ENCODE measurements at regions not wholly inside any gene's neighbourhood (a gene's known extent, or its start where the extent isn't known, plus 50 kb on each side); places are given as distances from the start of the nearest gene placed in this dataset.

DNA sequence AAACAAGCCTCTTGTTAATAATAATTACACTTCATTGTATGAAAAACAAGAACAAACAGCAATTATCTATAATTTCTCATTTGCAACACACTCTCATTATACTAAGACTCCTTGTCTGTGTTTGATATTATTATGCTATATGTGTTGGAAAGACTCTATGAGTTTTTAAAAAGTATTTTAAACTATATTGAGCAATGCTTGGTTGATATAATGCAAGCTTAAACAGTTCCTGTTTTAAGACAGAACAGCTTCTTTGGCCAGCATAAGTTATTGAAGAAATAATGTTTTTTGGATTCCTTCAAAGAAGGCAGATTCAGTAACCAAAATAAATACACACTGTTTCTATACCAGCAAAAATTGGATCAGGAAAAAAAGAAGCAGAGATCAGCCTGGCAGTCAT is 871.4 kb downstream of the MAT2B start:
- DNase-seq (ENCODE audit: low read depth in 2 of 2) = no peak

DNA sequence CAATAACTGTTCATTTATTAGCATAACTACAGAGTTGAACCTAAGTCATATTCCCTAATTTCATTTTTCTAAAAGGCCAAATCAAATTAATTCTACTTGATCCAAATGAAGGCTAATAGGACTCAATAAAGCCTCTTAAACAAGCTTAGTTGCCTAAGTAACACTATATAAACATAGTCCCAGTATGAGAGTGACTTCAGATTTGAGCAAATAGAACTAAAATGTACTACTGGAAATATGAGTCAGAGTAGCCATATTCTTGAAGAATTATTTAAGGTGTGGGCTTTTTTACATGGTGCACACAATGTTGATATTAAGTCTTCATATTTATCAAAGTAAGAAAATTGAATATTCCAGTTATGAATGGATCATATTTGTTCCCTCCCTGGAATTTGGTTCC is 872.3 kb downstream of the MAT2B start:
- DNase-seq (ENCODE audit: low read depth in 2 of 2) = no peak

DNA sequence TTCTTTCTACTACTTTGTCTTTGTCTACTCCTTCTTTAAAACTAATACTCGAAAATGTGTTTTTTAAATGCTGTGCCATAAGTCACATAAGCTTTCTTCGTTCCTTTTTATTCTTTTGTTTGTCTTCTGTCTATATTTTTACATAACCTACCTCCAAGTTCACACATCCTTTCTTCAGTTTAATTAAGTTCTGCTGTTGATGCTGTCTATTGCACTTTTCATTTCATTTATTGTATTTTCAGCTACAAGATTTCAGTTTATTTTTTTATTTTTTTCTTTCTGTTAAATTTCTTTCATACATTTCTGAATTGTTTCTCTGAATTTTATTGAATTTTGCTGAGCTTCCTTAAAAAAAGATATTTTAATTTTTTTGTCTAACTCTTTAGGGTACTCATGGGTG is 878.2 kb downstream of the MAT2B start:
- DNase-seq (ENCODE audit: low read depth in 2 of 2) = no peak

DNA sequence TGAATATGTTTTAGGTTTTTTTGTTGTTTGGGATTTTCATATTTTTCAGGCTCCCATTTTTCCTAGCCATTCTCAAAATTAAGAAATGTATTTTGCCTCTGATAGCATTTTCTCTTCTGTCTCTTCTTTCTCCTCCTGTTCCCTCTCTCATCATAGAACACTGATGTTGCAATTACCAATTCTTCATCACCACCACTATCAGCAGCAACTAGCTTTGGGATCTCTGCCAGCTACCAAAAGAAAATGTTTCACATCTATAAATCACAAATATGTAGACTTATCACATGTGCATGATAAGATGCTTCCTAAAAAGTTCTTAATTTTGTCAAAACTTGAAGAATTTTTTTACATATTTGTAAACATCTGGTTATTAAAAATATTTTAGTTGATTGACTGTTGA is 887.1 kb downstream of the MAT2B start:
- DNase-seq (ENCODE audit: low read depth in 2 of 2) = no peak

DNA sequence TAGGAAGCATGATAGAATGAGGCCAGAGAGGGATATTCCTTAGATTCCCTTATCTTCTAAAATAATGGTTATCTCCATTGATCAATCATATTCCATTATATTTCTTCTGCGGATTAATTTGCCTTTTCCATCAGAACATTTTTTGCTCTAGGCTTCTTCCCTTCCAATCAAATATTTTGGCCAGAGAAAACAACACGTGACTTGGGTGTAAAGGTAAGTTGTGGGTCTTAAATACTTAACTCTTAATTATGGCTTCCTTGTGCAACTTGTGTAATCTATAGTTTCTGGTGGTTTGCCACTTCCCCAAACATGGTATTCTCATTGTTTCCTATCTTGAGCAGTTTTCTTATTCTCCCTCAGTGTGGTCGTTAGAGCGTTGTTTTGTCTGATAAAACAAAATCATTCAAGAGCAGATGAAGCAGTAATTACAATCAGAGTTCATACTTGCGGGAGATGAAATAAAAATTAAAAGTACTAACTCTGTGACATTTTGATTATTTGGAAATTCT is 889.3 kb downstream of the MAT2B start:
- no peak for DNase-seq (ENCODE audit: low read depth in 2 of 2)

DNA sequence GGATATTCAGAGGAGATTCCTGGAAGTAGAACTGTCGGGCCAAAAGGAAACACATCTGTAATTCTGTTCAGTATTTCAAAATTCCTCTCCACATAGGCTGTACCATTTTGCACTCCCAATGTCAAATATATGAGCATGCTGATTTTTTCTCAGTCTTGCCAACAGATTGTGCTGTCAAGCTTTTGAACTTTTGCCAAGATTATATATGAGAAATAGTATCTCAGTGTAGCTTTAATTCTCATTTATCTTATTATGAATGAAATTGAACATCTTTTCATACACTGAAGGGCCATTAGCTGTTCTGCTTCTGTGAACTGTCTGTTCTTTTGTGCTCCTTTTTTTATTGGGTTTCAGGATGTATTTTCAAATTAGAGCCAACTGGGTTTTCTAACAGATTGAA is 907.1 kb downstream of the MAT2B start:
- DNase-seq (ENCODE audit: low read depth in 2 of 2) = no peak

DNA sequence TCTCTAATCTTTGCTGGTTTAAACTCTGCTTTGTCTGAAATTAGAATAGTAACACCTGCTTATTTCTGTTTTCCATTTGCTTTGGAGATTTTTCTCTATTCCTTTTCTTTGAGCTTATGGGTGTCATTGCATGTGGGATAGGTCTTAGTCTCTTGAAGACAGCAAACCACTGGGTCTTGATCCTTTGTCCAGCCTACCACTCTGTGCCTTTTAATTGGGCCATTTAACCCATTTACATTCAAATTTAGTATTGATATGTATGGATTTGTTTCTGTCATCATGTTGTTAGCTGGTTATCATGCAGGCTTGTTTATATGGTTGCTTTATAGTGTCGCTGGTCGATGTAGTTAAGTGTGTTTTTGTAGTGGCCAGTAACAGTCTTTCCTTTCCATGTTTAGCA is 914.7 kb downstream of the MAT2B start:
- no peak for DNase-seq (ENCODE audit: low read depth in 2 of 2)

DNA sequence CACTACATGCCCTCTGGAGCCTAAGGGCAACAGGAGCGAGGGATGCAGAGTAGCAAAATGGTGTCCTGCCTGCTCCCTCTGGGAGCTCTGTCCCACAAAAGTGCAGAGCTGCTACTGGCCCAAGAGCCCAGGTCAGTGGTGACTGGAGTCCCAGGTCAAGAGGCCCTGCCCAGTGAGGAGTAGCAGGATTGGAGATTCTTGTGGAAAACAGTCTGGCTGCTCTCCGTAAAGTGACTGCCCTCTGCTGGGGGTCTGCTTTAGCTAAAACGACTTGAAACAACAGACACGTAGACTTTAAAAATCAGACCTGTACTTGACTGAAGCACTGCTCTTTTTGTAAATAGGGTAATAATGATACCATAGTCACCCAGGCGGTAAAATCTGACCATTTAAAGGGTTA is 917.0 kb downstream of the MAT2B start:
- no peak for DNase-seq (ENCODE audit: low read depth in 2 of 2)

DNA sequence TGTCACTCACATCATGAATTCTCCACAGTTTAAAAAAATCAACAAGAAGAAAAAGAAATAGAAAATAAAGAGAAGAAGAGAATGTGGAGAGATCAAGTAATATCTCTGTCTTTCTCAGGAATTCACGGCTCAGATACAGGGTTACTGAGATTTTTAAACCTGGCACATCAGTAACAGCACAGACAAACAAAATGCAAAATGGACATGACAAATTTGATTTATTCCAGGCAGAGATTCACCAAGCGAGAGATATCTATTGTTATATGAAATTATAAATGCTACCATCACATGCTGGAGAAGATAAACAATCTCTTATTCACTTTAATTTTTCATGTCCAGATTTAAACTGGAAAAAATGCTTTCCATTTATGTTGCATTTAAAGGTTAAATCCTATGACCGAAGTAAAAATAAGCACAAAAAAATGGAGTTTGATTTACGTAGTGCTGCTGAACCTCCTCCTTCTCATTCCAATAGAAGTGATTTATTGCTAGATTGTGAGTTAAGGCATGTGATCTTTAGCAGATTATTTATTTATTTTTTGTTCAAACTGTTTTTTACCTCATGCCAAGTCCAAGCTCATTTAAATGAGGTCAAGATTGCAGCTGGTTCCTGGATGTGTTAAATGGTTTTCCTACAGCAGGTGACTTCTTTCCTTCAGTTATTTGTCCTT is 926.4 kb downstream of the MAT2B start:
- no peak for DNase-seq (ENCODE audit: low read depth in 2 of 2)

DNA sequence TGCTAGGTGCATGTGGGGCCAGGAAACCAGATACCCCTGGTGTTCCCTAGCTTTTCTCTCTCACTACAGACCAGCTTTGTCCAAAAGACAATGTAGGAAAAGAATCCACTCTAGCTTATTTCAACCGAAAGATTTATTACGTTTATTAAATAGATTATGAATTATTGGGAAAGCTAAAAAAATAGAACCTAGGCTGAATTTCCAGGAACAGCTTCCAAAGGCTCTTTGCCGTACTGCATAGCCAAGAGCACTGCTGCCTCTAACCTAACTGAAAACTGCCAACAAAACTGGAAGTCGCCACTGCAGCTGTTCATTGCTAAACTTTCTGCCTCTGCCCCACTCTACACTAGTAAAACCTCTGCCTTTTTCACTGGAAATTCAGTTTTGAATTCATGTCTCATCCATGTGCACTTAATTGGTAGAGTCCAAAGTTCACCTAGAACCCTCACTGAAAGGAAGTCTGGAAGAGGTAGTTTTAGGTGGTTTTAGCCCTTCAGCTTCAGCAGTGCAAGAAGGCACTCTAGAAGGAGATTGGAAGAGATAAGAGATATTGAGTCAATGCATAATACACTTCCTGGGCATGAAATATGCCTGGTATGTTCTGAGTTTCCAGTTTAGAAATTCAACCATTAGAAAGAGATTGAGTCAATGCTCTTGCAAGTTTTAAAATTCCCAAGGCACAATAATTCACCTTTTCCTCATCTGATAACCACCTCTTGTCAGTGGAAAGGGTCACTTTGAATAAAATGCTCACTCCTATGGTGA is 927.9 kb downstream of the MAT2B start:
- no peak for DNase-seq (ENCODE audit: low read depth in 2 of 2)

DNA sequence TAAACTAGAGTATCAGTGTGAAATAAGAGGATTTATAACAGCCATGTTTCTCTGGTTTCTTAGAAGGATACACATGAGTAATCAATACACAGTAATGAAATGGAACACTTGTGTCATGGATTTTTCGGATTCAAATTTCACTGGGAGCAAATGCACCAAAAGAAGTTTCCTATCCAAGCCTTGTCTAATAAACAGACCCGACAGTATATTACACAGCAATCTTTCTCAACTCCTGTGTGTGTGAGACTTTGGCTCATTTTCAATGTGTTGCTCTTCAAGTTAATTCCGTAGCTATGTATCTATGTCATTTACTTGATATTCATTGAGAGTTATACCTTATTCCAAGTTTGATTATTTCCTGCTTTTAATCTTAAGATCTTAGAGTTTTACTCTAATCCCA is 930.2 kb downstream of the MAT2B start:
- no peak for DNase-seq (ENCODE audit: low read depth in 2 of 2)

DNA sequence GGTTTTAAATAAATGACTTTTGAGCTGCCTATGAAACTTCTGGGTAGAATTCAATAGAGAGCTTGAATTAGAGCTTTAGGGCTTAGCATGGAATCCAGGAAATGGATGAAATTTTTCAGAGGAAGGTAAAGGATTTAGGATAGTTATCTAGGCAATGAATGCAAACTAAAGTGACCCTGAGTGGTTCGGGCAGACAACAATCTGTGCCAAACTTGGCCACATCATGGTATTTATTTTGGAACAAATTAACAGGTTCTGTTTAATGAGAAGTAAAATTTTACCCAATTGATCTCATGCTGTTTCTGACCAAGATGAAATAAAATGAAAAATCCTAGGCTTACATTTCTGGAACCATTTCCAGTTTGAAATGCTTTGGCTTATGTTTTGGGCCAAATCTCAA is 934.4 kb downstream of the MAT2B start:
- DNase-seq (ENCODE audit: low read depth in 2 of 2) = no peak

DNA sequence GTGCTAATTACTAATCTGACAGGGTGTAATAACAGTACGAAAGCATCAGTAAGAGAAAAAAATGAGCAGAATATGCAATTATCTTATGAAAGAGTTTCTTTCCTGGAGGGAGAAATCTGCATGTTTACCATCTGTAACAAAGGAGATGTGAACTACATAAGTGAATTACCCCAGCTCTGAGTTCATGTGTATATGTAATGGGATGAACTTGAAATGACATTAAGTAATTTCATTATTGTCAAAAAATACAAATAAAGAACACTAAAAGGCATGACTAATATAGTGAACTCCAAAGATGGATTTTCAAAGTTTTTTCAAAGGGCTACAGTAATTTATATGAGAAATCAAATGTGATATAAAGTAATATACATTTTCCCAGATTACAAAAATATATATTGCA is 944.0 kb downstream of the MAT2B start:
- no peak for DNase-seq (ENCODE audit: low read depth in 2 of 2)

DNA sequence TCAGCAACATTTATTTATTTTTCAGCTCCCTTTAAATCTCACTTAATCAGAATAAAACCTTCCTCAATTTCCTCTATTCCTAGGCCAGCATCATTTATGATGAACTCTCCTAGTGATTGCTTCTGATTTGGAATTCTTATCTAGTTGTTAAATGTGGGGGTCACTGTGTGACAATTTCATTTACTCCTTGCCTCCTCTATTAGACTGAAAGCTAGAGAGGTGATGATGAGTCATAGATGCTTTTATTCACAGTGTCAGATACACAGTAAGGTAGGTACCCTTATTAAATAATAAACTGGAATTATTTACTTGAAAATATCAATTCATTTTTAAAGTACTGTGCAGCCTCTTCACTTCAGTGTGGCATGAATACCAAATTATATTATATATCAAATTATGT is 960.6 kb downstream of the MAT2B start:
- no peak for DNase-seq (ENCODE audit: low read depth in 2 of 2)

DNA sequence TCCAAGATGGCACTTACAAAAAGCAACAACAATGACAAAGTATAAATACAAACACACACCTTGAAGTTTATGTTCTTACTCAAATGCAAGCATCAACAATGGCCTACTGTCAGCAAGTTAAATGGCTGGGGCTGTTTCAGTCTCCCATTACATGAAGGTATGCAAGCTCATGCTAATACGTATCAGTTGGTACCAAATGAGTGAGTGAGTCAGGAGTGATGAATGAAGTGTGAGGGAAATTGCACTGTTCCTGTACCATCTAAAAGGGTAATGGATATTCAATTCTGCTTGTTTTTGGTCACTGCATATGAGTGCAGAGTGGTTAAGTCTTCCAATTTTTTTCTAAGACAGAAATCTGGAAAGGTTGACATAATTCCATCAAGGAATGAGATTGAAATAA is 964.9 kb downstream of the MAT2B start:
- DNase-seq (ENCODE audit: low read depth in 2 of 2) = no peak

DNA sequence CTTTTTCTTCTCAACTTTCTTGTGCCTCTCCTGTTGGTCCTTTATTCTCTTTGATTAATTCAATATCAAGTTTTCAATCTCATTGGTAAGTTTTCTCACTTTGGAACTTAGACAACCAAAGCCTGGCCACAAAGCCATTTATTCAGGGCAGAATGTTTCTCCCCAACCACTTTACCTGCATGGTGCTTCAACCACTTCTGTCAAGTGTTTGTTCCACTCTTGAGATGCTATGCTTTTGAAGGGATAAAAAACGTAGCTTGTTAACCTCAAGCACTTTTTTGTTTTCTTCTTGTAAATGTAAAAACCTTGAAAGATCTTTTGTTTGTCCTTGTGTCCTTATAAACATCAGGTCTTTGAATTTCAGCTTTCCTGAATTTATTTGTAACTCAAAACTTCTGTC is 966.7 kb downstream of the MAT2B start:
- DNase-seq (ENCODE audit: low read depth in 2 of 2) = no peak

DNA sequence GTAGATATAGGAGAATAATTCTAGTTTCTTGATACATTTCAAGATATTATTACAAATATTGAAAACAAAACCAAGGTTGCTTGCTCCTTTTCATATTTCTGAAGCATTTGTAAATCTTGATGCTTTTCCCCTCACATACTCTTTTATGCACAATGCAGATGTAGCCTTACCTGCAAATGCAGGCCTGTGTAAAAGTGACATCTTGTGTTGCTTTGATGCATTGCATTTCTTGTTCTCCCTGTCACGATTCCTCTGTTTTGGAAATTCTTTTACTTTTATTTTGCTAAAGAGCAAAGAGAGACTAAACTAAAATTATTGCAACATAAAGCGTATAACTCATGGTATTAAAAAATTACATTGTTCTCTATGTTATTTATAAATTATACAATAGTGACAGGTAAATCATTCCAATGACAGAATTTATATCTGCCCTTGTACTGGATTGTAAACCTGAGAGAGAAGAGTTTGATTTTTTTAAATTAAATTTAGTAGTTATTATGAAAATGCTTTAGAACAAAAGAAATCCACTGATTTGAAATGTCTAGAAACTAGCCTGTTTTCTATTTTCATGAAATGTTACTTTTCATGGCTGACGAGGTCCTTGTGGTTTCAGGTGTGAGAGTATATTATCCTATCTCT is 970.0 kb downstream of the MAT2B start:
- DNase-seq (ENCODE audit: low read depth in 2 of 2) = no peak

DNA sequence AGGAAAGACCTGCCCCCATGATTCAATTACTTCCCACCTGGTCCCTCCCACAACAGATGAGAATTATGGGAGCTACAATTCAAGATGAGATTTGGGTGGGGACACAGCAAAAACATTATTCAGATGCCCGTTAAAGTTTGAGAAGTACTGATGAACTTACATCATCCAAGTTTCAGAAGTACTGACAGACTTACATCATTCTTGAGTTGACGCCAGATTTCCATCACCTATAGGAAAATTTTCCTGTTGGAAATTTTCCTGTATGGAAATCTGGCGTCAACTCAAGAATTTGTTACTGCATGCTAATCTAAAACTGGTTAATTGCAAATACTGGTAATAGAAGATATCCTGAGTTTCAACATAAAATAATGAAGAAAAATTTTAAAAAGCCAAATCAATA is 975.9 kb downstream of the MAT2B start:
- no peak for DNase-seq (ENCODE audit: low read depth in 2 of 2)

DNA sequence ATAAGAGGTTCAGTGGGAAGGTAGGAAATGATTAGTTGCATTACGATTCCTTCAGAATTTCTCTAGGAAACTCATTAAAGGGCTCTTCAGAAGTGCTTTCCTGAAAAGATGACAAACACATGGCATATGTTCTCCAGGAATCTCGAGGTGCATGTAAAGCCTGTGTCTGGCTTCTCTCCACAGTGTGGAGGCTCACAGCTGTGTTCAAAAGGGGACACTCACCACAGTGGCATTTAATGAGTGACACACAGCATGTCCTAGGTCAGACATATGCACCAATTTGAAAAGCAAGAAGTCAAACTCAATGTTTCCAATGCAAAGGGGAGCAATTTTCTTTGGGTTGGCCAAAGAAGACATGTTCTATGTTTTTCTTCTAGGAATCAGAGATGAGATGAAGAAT is 976.9 kb downstream of the MAT2B start:
- DNase-seq (ENCODE audit: low read depth in 2 of 2) = no peak

DNA sequence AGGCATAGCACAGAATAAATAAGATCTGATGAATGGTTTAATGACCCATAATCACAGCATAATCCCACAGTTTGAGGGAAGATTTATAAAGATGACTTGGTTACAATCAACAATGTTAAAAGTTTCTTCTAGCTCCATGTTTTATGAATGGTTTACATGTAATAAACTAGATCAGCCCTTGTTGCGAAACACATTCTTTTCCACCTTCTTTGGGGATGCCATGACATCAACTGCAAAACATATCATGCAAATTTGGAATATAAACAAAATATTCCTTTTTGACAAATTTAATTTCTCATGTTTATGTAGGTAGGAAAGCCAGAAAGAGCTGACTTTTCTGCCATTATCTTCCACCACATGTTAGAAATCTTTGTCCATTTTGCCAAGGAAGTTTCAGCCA is 979.5 kb downstream of the MAT2B start:
- no peak for DNase-seq (ENCODE audit: low read depth in 2 of 2)

DNA sequence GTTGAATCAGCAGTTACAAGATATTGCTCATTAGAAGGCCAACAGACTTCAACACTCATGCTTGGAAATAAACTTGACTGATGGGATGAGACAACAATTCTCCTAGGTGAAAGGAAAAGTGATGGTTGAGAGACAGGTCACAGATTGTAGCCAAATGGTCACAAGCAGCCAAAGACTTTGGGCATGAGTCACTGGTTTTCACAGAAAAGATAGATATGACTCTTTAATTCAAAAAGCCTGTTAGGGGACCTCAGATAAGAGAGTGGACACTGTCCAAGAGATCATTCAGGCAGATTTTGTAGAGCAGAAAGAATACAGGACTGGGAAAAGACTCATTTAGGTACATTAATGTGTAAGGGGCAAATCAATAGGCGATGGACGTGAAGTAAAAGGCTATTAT is 982.5 kb downstream of the MAT2B start:
- DNase-seq (ENCODE audit: low read depth in 2 of 2) = no peak

DNA sequence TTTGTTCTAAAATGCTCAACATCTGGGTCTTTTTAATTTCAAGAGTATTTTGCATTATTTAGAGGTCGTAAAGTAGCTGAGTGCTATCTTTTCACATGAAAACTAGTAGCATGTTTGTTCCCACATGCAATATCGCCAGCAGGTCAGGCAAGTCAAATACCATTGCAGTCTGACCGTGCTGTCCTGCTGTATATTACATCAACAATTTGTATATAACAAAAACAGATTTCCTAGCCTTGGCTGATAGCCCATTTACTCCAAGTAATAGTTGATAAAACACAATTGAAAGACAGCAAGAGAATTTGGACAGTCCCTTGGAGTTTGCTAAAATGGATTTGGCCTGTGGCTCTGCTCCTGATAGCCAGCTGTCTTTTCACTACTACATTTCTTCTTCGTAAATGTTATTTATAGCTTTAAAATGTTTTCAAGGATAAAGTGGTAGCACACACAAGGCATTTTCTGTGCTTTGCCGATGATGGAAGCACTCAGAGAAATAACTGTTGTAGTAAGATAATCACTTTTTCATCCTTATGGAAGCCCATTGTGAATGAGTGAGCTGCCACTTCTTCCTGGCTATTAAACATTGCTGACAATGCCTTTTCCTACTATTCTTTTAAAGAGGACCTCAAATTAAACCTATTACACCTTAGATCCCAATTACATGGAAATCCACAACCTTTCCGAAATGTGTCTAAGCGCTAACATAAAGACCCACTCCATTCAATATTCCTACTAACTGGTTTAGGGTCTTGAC is 992.1 kb downstream of the MAT2B start:
- DNase-seq (ENCODE audit: low read depth in 2 of 2) = no peak

Measured in stimulated activated CD4-positive, alpha-beta T cell treated with anti-CD3 and anti-CD28 coated beads, Interleukin-1b, Interleukin-23, amount 100 ng/mL, for 4 hours (primary cell).